ENCODE measurements at regions not wholly inside any gene's neighbourhood (a gene's known extent, or its start where the extent isn't known, plus 50 kb on each side); places are given as distances from the start of the nearest gene placed in this dataset.

- TF ChIP-seq YY1 (IDR thresholded peaks at IDR 0.05; ENCODE audit: insufficient read depth, insufficient read length) (no peak), SUZ12 (IDR thresholded peaks at IDR 0.05; ENCODE audit: extremely low read depth, insufficient read depth, insufficient read length) (no peak), ZNF274 (IDR thresholded peaks at IDR 0.05; ENCODE audit: low read depth, low read length) (no peak)
Observed at GRCh38 chr4:100781435-100781834, 263.6 kb upstream of the EMCN start.

Data from NT2/D1 (cell line).